Endothelial cell of umbilical vein (primary cell): ENCODE measurements at regions not wholly inside any gene's neighbourhood (a gene's known extent, or its start where the extent isn't known, plus 50 kb on each side); places are given as distances from the start of the nearest gene placed in this dataset.

ENCODE experiments used
- BruUV-seq: library from RNA; stranded (reverse); fragments of 400-500 nt; replicated peaks from 2 replicates; lab custom pipeline; 2021; lab: Mats Ljungman, UMichigan
- CTCF ChIA-PET: fragments of 300-600, 350-600 bp; sonication (Branson Sonifier 250); formaldehyde crosslinking; loops from one replicate; lab custom pipeline; 2021; ENCODE audit warnings: antibody characterized with exemption, inconsistent platforms; lab: Charles Lee
- POLR2A ChIA-PET: fragments of 300-600, 350-600 bp; sonication (Branson Sonifier 250); formaldehyde crosslinking; loops from one replicate; lab custom pipeline; 2021; ENCODE audit warnings: antibody characterized with exemption, inconsistent platforms; lab: Charles Lee
- DNase-seq: peaks from one replicate; pipeline ENCODE4 v3.0.0-alpha.2; 2011; ENCODE audit warnings: low read depth, low spot score
- FAIRE-seq: peaks from 2 replicates; lab custom pipeline; 2011; peaks lifted over from hg19 to GRCh38; lab: Jason Lieb, UNC
- H2AFZ ChIP-seq: 2 replicates; pipeline ENCODE4 v1.6.0; 2012; ENCODE audit warnings: low read depth, low read length, control low read depth, inconsistent platforms
- H3K27ac ChIP-seq: 2 replicates; pipeline ENCODE4 v1.5.1; 2011; ENCODE audit warnings: low read depth, mild to moderate bottlenecking, control low read depth, low read length, moderate library complexity; ENCODE audit not compliant: insufficient read depth
- H3K27me3 ChIP-seq, 2 experiments: 2 replicates each; pipeline versions ENCODE4 v1.6.0 to v1.6.1; 2011; ENCODE audit warnings: low read length in 2 of 2, mixed read lengths in 1 of 2; ENCODE audit not compliant: control insufficient read depth in 2 of 2, insufficient read depth in 2 of 2
- H3K36me3 ChIP-seq, 2 experiments: 2 replicates in 1 of 2; 3 replicates in 1 of 2; pipeline ENCODE4 v1.5.1; 2011; ENCODE audit warnings: low read length in 2 of 2, mild to moderate bottlenecking in 1 of 2, moderate library complexity in 1 of 2; ENCODE audit not compliant: control insufficient read depth in 2 of 2, insufficient read depth in 2 of 2; ENCODE audit errors: extremely low read depth in 1 of 2
- H3K4me1 ChIP-seq: 3 replicates; pipeline ENCODE4 v1.5.1; 2011; ENCODE audit warnings: mild to moderate bottlenecking, low read length; ENCODE audit not compliant: control insufficient read depth, insufficient read depth; ENCODE audit errors: extremely low read depth
- H3K4me2 ChIP-seq: 2 replicates; pipeline ENCODE4 v1.6.1; 2011; ENCODE audit warnings: low read length, control low read depth, mixed read lengths; ENCODE audit not compliant: insufficient read depth
- H3K4me3 ChIP-seq, 3 experiments: fragments of 200-600 bp in 1 of 3; sonication (generic), shearing (Covaris generic) in 1 of 3; replicated peaks in 1 of 3; 2 replicates each; pipeline ENCODE4 v1.5.1; 2011 to 2016; ENCODE audit warnings: control low read depth in 3 of 3, low read length in 3 of 3, mild to moderate bottlenecking in 2 of 3, inconsistent platforms in 1 of 3, low read depth in 1 of 3, moderate library complexity in 1 of 3; ENCODE audit not compliant: insufficient read depth in 1 of 3
- H3K79me2 ChIP-seq: 2 replicates; pipeline ENCODE4 v1.6.0; 2012; ENCODE audit warnings: low read length, inconsistent platforms; ENCODE audit not compliant: control insufficient read depth, insufficient read depth
- H3K9ac ChIP-seq: replicated peaks from 2 replicates; pipeline ENCODE3; 2011; ENCODE audit warnings: low read length, control low read depth; ENCODE audit not compliant: insufficient read depth; ENCODE audit errors: extremely low read depth
- H3K9me1 ChIP-seq: replicated peaks from 3 replicates; pipeline ENCODE4 v1.6.0; 2011; ENCODE audit warnings: mild to moderate bottlenecking, low read length; ENCODE audit not compliant: control insufficient read depth, insufficient read depth; ENCODE audit errors: extremely low read depth
- H3K9me3 ChIP-seq: replicated peaks from 2 replicates; pipeline ENCODE4 v1.5.1; 2012; ENCODE audit warnings: low read length, inconsistent platforms; ENCODE audit not compliant: control insufficient read depth, insufficient read depth
- H4K20me1 ChIP-seq: replicated peaks from 2 replicates; pipeline ENCODE3; 2011; ENCODE audit warnings: mild to moderate bottlenecking, low read length; ENCODE audit not compliant: control insufficient read depth, insufficient read depth; ENCODE audit errors: extremely low read depth
- CTCF ChIP-seq, 2 donors: IDR thresholded peaks; 1 replicate in 1 of 2; 2 replicates in 1 of 2; pipeline ENCODE4 v1.5.1; 2011; ENCODE audit warnings: low read length in 2 of 2, mild to moderate bottlenecking in 2 of 2, moderate library complexity in 2 of 2, control low read depth in 1 of 2, inconsistent platforms in 1 of 2, low read depth in 1 of 2; ENCODE audit not compliant: insufficient read depth in 1 of 2; ENCODE audit errors: extremely low read depth in 1 of 2
- EZH2 ChIP-seq: IDR thresholded peaks from 2 replicates; pipeline ENCODE4 v1.6.1; 2012; ENCODE audit warnings: borderline replicate concordance, low read depth, mild to moderate bottlenecking, moderate library complexity, low read length, inconsistent platforms; ENCODE audit not compliant: severe bottlenecking
- FOS ChIP-seq: IDR thresholded peaks from 2 replicates; pipeline ENCODE4 v1.6.1; 2011; ENCODE audit warnings: mild to moderate bottlenecking, low read length, moderate library complexity, borderline replicate concordance; ENCODE audit not compliant: insufficient read depth
- GATA2 ChIP-seq: IDR thresholded peaks from 2 replicates; pipeline ENCODE4 v1.7.0; 2011; ENCODE audit warnings: low read depth, mild to moderate bottlenecking, moderate library complexity, mixed read lengths, low read length; ENCODE audit not compliant: insufficient read length, insufficient read depth
- JUN ChIP-seq: IDR thresholded peaks from 2 replicates; pipeline ENCODE4 v1.6.1; 2011; ENCODE audit warnings: borderline replicate concordance, low read depth; ENCODE audit not compliant: insufficient read length, insufficient read depth
- MAX ChIP-seq: IDR thresholded peaks from 2 replicates; pipeline ENCODE4 v1.6.1; 2011; ENCODE audit not compliant: insufficient read depth, insufficient read length
- MYC ChIP-seq: IDR thresholded peaks from one replicate; pipeline ENCODE4 v1.6.1; 2011; ENCODE audit warnings: mild to moderate bottlenecking, low read depth, low read length
- POLR2A ChIP-seq: IDR thresholded peaks from 2 replicates; pipeline ENCODE4 v1.6.1; 2012; ENCODE audit warnings: low read depth, mild to moderate bottlenecking, control low read depth, low read length
- POLR2AphosphoS5 ChIP-seq: IDR thresholded peaks from 2 replicates; pipeline ENCODE4 v1.6.1; 2012; ENCODE audit warnings: low read depth, mild to moderate bottlenecking, control low read depth, low read length, moderate library complexity; ENCODE audit not compliant: insufficient read depth
- dilution Hi-C: fragments of 300-500 bp; cut with MboI; formaldehyde crosslinking; loops from one replicate; pipeline ENCODE4 v1.15.0; 2019; ENCODE audit warnings: low sequenced_read_pairs; ENCODE audit not compliant: extremely low pct_ligation_motif_present
- intact Hi-C: fragments of 100-400 bp; cut with micrococcal nuclease; formaldehyde crosslinking; loops from one replicate; pipeline ENCODE4 v1.10.0; 2022

GRCh38 chr18:55031164-55031563 is 71.9 kb upstream of the CCDC68 start:
- Histone ChIP-seq H3K4me2 (no peak overlapping the region), H3K4me3 (no peak overlapping the region), H3K4me1 (no peaks in the 10 kb centered on the region), H3K27me3 (peaks cover 5 to 21% of the 10 kb centered on the region in 2 experiments), H3K27ac (no peak overlapping the region), H2AFZ (no peak overlapping the region), H3K79me2 (no peaks in the 10 kb centered on the region), H4K20me1 (no peaks in the 10 kb centered on the region), H3K9me3 (no peaks in the 10 kb centered on the region), H3K9me1 (no peaks in the 10 kb centered on the region), H3K9ac (no peak overlapping the region), H3K36me3 (no peaks in the 10 kb centered on the region)
- dilution Hi-C loops: no loop called here
- ChIA-PET POLR2A (no interaction called here), CTCF (no interaction called here)
- DNase-seq (no peak), FAIRE-seq (no peak)
- BruUV-seq: no TSS peak
- no peak for TF ChIP-seq MAX
- no peak for TF ChIP-seq POLR2A
- no peak for TF ChIP-seq FOS
- intact Hi-C loops: no loop called here

GRCh38 chr18:55024564-55024963 is 65.3 kb upstream of the CCDC68 start:
- Histone ChIP-seq H4K20me1 (no peaks in the 10 kb centered on the region), H3K79me2 (no peaks in the 10 kb centered on the region), H3K36me3 (no peaks in the 10 kb centered on the region), H3K4me1 (no peaks in the 10 kb centered on the region), H3K9me3 (no peaks in the 10 kb centered on the region), H3K4me2 (no peak overlapping the region), H3K9me1 (no peaks in the 10 kb centered on the region), H3K27me3 (peaks cover 0 to 5% of the 10 kb centered on the region in 2 experiments), H3K4me3 (no peak overlapping the region), H3K9ac (no peak overlapping the region), H3K27ac (no peak overlapping the region), H2AFZ (no peak overlapping the region)
- BruUV-seq: no TSS peak
- TF ChIP-seq GATA2: no peak
- TF ChIP-seq CTCF (IDR thresholded peaks at IDR 0.05; ENCODE audit: extremely low read depth in 1 of 2, insufficient read depth in 1 of 2, low read depth in 1 of 2, low read length in 2 of 2): no peak
- no peak for TF ChIP-seq POLR2AphosphoS5
- TF ChIP-seq MAX: no peak
- TF ChIP-seq JUN: no peak
- TF ChIP-seq FOS: no peak
- no peak for TF ChIP-seq EZH2
- TF ChIP-seq MYC: no peak
- intact Hi-C loops: no loop called here
- CTCF ChIA-PET: no interaction called here
- no peak for FAIRE-seq
- POLR2A ChIA-PET: no interaction called here
- DNase-seq: no peak
- dilution Hi-C loops: no loop called here
